M059J (cell line): ENCODE measurements at regions not wholly inside any gene's neighbourhood (a gene's known extent, or its start where the extent isn't known, plus 50 kb on each side); places are given as distances from the start of the nearest gene placed in this dataset.

ENCODE experiments used
- DNase-seq: peaks from one replicate; pipeline ENCODE4 v3.0.0-alpha.2; 2012; ENCODE audit warnings: low read depth

DNA sequence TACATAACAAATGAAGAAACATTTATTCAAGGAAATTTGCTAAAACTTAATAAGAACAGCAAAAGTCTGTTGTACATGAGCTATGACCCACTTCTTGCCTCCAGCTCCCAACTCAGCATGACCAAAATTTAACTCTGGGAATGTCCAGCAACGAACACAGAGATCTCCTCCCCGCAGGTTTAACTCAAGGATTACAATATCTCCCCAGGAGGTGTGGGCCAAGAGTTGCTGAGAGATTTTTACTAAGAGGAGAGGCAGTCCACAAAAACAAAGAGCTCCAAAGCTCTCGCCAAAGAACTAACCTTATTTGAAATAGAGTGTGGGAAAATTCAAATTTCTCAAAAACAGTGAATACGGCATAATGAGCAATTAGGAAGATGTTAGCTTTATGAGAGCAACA lies 318.5 kb downstream of the GRB14 start:
- no peak for DNase-seq

DNA sequence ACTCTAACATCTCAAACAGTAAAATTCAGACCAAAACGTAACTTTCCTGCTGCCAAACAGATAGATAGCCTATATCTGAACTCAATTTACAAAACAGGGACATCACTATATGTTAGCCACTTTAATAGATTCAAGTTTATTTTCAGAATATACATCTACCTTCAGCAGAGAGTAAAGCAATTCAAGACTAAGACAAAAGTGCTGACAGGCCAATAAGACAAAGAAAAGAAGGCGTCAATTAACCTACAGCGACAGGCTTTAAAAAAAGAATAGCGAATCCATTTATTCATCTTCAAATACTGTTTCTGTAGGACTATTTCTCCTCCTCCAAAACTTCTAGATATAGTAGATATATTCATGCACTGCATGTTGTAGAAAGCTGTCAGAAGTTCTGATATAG lies 333.0 kb downstream of the GRB14 start:
- no peak for DNase-seq

DNA sequence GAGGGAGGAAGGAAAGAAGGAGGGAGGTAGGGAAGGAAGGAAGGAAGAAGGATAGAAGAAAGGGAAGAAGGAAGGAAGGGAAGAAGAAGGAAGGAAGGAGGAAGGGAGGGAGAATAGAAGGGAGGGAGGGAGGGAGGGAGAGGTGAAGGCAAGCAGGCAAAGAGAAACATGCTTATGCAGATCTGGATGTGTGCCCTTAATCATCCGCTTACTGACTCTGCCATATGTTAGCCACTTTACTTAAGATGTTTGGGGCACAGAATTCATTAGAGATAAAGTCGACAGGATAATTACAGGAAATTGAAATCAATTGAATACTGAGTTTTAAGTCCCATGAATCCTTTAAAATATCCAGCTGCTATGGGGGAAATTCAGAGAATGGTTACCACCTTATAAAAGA lies 334.2 kb downstream of the GRB14 start:
- no peak for DNase-seq

DNA sequence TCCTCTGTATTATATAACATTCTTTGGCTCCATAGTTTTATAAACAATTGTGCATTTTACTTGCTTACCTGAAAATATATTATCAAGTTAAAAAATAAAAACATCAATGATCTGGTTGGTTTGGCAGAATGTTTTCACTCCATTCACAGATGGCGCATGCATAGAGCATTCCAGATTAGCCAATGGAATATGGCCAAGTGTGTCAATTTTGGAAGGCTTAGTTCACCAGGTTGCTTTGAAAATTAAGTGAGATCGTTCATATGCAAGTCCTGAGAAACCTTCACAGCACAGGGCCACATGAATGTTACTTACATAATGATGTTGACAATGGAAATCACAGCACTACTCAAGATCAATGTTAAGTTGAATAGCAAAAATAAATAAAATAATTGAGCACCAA lies 335.7 kb downstream of the GRB14 start:
- DNase-seq: no peak

DNA sequence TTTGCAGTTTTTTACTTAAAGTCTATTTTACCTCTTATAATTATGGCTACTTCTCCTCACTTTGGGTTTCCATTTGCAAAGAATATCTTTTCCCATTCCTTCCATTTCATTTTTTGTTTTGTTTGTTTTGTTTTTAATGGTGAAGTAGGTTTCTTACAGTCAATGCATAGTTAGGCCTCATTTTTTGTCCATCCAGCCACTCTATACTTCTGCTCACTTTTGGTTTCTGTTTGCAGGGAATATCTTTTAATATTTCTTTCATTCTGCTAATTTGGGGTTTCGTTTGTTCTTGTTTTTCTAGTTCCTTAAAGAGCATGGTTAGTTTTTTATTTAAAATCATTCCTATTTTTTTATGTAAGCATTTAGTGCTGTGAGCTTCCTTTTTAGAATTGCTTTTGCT lies 339.4 kb downstream of the GRB14 start:
- DNase-seq: no peak

DNA sequence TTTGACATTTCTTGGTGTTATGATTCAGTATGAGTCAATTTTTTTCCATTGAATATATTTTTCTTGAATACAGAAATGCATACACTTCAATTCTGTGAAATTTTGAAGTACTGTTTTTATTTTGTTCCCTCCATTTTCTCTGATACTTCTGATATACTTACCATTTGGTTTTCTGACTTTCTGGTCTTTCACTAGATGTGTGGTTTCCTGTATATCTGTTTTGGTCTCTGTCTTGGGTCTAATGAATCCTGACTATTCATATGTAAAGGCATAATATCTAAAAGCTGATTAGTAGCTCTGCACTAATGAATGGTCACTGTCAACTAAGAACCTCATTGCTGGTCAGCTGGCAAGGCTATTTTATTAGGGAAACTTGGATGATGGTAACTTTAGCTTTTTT lies 345.6 kb downstream of the GRB14 start:
- DNase-seq: no peak

DNA sequence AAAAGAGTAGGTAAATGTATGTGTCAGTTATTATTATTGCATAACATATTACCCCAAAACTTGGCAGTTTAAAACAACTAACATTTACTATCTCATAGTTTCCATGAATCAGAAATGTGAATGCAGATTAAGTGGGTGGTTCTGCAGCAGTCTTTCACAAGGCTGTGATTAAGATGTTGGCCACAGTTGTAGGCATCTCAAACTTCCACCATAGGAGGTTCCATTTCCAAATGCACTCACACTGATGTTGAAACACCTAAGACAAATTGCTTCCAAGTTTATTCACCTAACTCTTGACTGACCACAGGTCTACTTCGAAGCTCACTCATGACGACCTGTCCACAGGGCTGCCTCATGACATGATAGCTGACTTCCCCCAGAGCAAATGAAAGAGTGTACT lies 360.8 kb downstream of the GRB14 start:
- DNase-seq: no peak

DNA sequence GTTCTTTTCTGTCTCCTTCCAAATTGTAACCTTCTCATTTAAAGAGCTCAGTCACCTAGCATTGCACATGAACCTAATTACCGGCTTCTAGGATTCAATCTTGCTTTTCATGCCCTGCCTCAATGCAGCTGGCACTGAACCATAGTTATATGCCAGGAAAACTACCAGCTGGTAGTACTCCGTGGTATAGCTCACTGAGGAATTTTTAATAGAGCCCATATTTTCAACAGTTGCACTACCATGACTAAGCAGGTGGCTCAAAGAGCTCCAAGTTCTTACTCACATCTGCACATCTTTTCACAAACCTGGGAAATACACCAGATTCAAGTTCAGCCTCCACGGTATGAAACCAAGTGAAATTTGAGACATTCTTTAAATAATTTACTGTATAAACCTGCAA lies 363.5 kb downstream of the GRB14 start:
- peak; percentile 22 for DNase-seq

DNA sequence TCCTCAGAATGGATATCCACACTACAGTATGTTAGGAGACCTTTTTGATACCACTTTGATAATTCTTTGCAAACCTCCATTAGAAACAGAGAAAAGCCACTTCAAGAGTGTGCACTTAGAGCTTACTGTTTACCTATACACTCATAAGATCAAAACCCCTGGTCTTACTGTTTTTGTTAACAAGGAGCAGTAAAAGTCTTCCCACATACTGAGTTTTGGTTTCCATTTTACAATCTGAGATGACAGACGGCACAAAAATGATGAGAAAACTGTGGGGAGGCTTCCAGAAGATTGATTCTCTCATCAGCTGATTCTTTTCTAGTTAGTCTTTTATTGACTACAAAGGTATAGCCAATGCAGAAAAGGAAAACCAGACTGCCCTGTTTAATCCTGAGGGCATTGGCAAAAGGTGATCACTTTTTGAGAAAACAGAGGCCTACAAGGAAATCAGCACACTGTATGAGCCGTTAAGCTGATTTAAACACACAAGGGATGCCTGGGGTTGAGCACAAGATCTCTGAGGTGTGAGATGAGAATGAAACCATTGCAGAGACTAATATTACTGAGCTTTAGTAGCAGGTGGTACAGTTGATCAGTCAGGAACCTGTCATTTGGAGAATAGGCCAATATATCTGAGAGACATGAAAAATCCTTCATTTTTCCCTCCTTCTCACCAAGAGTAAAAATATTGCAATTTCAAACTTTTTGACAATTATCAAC lies 368.6 kb downstream of the GRB14 start:
- DNase-seq: no peak

DNA sequence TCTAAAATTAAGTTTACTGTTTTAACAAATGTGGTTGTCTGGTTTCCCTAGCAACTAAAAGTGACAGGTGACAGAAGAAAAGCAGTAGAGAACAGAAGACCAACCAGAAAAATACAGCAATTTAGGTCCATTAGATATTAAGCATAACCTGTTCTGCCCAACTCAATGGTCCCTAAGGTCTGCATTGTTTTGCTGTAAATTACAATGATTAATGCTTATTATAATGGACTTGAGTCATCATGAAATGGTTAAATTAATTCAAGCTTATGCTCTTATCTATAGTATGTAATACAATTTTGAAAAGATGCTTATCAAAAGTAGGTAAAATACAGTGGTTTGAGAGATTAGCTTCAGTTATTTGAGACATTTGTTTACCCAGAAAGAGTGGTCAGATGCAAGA lies 378.0 kb downstream of the GRB14 start:
- no peak for DNase-seq

DNA sequence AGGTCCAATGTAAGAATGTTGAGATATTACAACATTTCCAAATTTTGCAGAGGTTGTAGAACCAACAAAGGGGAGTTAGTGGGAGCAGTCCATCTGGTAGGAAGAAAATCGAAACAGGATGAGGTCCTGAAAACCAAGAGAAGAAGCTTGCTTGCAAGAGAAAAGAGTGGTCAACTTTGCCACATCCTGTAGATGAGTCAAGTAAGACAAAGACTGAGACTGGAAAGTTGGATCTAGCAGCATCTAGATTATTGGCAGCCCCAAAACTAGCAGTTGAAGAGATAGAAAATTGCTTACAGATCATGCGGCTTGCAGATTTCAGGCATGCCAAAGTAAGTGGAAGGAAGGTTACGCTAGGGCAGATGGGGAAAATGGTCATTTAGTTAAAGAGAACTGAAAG lies 378.9 kb downstream of the GRB14 start:
- DNase-seq: no peak

DNA sequence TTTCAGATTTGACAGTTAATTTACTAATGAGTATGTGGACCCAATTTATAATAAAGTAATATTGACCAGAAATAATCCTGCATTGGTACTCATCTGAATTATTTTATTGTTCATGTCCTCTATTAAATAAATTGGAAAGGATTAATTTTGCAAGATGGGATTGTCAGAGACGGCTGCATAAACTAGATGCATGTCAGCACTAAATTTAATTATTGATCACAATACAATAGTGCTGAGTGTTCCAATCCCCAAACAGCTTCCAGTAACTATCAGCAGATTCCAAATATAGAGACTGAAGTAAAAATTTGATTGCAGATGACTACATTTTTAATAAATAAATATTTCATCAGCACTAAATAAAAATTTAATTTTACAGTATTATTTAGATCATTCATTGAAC lies 387.2 kb downstream of the GRB14 start:
- DNase-seq: no peak

DNA sequence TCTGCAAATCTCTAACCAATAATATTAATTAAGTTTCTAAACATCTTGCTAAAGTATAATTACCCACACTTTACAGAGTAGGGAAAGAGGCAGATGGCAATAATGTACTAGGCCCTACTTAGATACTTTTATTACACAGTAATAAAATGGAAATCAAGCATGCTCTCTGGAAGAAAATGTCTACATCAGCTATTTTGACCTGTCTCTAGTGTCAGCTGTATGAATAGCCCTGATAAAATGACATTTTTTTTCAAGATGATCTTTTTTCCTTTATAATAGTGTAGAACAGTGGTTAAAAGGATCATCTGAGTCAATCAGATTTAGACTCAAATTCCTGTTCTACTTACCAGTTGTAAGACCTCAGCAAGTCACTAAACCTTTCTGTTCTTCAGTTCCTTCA lies 397.3 kb downstream of the GRB14 start:
- no peak for DNase-seq

DNA sequence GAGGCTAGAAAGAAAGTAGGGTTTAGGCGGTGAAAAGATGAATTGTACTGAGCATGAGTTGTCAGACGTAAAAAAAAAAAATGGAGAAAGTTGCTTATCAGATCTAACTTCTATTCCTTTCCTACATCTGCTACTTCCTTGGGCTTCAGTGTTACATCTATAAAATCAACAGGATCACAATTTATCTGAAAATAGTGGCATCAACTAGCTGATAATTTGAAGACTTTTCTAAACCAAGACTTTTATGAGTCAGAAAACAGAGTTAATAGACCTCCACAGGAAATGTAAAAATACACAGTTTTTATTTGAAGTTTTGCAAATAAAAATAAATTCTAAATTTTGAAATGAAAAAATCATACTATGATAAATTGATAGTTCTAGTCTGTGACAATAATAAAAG lies 399.8 kb downstream of the GRB14 start:
- no peak for DNase-seq

DNA sequence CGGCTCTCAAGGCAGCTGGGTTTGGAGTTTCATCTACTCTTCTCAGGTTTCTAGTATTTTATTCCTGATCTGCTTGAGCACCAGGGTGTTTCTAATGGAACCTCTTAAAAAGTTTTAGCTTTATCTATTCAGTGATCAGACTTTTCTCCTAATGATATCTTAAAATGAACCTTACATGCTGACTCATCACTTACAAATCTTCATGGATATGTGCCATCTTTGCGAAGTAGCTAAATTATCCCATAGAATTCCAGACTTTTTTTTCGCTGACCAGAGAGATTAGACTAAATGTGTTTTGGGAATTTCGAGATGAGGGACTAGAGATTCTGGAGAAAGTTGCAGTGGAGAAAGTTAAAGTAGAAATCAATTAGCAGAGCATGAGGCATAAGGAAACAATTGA lies 401.0 kb downstream of the GRB14 start:
- no peak for DNase-seq

DNA sequence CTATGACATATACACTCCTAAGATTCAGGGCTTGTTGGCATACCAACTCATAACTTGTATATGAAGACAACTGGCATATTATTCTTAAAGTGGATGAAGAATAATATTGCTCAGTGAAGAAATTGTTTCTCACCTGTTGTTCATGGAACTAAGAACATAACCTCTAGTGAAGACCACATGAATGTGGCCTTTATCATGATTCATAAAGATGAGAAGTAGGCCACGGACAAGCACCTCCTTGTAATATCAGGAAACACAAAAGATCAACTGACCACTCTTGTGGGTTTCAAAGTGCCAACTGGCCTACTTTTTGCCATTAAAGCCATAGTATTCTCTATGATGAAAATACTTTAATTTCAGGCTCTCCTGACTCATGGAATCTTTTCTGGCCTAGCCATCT lies 407.4 kb downstream of the GRB14 start:
- no peak for DNase-seq

DNA sequence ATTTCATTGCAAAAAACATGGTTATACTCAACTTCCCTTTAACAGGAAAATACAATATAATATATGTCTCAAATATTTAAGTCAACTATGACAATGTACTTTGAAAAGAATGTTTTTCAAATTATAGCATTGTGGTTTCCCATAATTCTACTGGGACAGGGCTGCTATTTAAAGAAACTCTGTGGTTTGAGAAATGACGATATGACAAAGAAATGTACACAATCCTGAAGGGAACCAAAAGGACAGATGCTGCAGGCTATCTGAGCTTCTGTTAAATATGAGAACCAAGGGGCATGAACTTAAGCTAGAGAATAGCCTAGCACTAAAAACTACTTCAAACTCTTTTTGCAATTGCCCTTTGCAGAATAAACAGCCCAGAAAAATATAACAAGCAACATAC lies 415.9 kb downstream of the GRB14 start:
- peak; percentile 83 for DNase-seq

DNA sequence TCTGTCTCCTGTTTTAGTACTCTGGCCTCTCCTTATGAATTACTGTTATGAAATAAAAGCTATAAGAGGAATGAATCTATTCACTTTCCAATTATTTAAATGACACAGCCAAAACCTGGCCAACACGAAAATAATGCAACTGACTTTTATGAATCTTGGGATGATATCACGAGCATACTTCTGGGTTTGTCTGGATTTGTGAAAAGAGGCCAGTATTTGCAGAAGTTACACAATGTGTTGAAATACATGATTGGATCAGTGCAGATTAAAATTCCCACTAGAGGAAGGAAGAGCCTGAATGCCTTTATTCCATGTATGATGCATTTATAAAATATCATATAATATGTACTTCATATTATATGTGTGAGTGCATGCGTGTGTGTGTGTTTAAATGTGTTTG lies 418.2 kb downstream of the GRB14 start:
- no peak for DNase-seq

DNA sequence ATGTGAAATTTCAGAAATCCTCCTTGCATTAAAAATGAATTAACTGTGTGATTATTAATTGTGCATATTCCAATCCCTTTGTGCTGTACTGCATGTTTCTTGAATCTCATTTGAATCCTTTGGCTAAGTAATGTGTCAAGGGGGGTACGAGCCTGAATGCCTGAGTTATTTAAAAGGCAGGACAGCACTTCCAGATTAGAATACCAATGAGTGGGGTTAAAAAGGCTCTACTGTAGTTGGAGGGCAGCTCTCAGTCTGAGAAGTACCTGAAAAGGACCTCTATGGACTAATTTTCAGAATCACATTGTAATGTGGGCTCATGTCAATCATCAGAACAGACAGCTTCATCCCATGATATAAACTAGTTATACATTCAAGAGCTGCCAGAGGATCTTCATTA lies 423.0 kb downstream of the GRB14 start:
- no peak for DNase-seq

DNA sequence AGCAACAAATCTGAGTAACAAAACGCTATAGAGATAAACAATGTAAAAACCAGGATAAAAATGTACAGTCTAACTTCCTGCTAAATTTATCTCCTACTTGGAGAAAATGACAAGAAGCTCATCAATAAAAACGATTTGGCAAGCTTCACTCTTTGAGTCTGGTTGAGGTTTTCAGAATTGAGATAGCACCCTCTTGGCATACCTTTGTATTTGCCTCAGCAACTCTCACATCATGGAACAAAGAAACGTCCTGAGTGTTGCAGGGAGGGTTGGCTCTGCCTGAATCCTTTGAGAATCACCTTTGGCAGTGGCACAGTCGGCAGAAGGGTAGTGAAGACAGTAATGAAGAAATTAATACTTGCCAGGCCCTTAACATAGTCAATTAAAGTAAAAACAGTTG lies 430.6 kb downstream of the GRB14 start:
- DNase-seq: no peak

DNA sequence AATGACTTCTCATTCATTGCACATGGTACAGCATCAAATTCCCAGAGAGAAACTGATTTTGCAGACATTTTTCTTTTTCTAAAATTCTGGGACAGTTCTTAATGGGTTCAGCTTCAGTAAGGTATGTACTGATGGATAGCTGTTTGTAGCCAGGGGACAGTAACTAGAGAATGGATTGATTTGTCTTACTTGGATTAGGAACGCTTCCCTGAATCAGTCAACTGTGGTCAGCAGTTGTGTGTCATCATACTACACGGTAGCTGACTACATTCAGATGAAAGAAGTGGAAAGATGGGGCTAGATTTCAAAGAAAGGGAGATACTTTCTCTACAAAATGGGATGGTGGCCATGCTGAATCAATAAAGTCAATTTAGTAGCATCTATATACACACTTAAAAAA lies 431.4 kb downstream of the GRB14 start:
- DNase-seq: peak; percentile 7

DNA sequence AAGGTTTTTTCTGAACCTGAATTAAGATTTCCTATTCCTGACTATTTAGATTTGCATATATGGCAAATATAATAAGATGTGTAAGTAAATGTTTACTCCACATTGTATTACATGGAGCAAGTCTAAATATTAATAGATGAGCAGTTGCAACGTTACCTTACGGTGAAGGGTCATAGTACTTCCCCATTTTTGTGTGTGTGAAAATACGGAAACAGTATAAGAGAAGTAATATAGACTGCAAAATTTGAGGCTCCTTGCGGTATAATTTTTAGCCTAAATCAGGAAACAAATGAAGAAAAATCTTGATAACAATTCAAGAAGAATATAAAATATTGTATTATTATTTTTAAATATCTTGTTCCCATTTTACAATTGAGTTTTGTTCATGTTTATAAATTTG lies 434.2 kb downstream of the GRB14 start:
- DNase-seq: no peak

DNA sequence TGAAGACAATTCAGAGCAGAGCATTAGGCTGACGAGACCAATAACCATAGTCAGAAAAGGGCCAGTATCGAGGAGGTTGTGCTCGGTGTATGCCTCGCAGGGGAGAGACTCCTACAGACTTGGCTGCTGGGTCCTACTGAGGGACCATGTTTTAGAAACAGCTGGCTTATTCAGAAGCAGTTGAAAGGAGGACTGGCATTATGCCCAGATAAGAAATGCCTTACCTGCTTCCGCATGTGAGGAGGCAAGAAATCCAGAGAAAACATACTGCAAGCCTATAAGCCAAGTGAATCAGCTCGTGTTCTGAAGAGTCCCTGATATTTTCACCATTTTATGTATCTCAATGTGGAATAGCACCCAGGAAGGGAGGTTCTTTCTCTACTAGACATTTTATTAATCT lies 434.7 kb downstream of the GRB14 start:
- DNase-seq: no peak

DNA sequence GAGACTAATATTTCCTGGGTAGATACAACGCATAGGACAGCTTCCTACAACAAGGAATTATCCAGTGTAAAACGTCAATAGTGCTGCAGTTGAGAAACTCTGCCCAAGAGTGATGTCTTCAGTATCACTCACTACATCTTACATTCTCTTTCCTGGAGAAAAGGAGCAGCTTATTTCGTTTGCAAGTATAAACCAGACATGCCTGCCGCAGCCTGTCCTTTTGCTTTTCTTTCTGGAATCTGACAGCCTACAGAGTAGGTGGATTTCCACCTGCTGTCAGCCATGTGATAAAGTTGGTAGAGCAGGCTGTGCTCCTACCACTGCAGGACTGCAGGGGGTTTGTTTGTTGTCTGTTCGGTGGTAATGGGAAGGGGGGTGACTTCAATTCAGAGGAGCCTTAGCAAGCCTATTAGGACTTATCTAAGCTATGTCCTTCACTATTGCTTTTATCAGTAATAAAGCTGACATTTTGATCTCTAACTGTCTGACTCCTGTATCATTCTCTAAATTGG lies 439.1 kb downstream of the GRB14 start:
- DNase-seq: no peak
